ENCODE measurements at regions not wholly inside any gene's neighbourhood (a gene's known extent, or its start where the extent isn't known, plus 50 kb on each side); places are given as distances from the start of the nearest gene placed in this dataset.

GRCh38 chr19:30128211-30128610 is 186.2 kb downstream of the URI1 start:
- DNase-seq (ENCODE audit: low spot score), result no peak

- no peak for DNase-seq (ENCODE audit: low spot score)
These were observed 188.5 kb downstream of the URI1 start for GRCh38 chr19:30130356-30131122.

- no peak for DNase-seq (ENCODE audit: low spot score)
These were observed 189.2 kb downstream of the URI1 start for GRCh38 chr19:30131246-30131645.

GRCh38 chr19:30131722-30132291 is 189.8 kb downstream of the URI1 start:
- no peak for DNase-seq (ENCODE audit: low spot score)

GRCh38 chr19:30132343-30133075 is 190.5 kb downstream of the URI1 start:
- DNase-seq (ENCODE audit: low spot score), result no peak

DNA sequence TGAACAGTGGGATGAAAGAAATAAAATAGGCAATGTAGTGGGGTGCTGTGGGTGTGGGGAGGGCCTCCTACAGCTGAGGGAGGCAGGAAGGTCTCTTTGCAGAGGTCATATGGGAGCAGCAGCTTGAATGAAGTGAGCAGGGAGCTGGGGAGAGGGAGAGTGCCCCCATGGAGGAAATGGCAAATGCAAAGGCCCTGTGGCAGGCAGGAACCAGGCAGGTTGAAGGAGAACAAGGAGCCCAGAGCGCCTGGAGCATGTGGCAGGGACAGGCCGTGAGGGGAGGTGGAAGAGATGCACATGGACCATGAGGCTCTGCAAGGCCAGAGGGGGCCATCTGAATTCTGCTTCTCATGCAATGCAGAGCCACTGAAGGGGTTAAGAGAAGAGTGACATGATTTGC is 191.8 kb downstream of the URI1 start:
- no peak for DNase-seq (ENCODE audit: low spot score)

- DNase-seq (ENCODE audit: low spot score), result no peak
These were observed 193.2 kb downstream of the URI1 start for GRCh38 chr19:30135093-30135757.

- no peak for DNase-seq (ENCODE audit: low spot score)
These were observed 193.8 kb downstream of the URI1 start for GRCh38 chr19:30135797-30136196.

DNA sequence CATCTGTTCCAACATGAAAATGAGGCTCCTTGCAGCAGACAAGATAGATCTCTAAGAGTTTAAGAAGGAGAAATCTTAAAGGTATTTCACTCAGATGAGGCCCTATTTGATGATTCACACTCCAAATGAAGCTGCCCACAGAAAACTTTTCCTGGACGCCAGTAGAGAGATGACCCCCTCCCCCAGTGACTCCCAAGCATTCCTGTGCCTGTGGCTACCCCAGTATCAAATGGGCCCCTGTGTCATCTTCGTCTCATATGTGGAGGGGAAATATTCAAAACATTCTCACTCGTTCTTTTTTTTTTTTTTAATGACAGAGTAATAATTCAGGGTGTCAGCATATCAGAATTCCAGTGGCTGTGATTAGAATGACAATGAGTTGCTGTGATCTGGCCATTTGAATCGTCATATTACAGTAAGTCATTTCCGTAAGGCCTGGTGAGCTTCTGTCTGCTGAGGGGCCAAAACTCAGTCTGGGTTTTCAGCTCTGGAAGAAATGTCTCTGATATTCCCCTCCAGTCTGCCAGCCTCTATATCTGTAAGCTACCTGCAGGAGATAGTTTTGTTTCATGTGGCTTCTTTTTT is 194.7 kb downstream of the URI1 start:
- DNase-seq (ENCODE audit: low spot score), result no peak

- no peak for DNase-seq (ENCODE audit: low spot score)
These were observed 195.7 kb downstream of the URI1 start for GRCh38 chr19:30137747-30138146.

GRCh38 chr19:30144242-30144758 is 202.3 kb downstream of the URI1 start:
- DNase-seq (ENCODE audit: low spot score), result no peak

GRCh38 chr19:30144802-30145201 is 202.8 kb downstream of the URI1 start:
- no peak for DNase-seq (ENCODE audit: low spot score)

DNA sequence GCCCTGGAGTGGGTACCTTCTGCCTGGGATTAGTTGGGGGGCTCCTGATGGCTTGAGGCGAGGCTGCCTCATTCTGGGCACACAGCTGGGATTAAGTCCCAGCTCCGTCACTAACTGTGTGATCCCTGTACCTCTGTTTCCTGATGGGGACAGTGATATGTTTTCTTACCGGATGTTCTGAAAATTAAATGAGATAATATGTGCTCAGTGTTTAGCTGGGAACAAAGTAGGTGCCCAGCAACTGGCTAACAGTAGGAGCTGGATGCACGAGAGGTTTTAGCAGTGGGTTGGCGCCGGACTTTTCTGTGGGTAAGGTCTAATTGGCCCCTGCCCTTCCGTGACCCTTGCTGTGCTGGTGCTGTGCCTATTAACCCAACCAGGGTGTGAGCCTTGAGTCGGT is 203.4 kb downstream of the URI1 start:
- DNase-seq (ENCODE audit: low spot score), result no peak

DNA sequence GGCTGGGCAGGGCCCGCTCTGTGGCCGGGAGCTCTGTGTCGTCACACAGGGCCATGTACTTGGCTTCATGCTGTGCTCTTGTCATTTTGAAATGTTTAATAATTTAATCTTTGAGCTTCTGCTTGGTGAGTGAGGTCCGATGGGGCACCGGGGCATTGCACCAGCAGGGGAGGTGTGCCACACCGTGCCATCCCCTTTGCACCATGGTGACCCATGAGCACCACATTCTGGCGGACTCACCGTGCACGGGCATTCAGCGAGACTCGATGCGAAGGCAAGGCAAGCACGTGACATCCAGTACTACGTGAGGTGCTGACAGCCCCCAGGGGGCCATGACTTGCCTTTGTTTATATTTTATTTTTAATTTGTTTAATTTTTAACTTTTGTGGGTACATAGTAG is 204.3 kb downstream of the URI1 start:
- no peak for DNase-seq (ENCODE audit: low spot score)

DNA sequence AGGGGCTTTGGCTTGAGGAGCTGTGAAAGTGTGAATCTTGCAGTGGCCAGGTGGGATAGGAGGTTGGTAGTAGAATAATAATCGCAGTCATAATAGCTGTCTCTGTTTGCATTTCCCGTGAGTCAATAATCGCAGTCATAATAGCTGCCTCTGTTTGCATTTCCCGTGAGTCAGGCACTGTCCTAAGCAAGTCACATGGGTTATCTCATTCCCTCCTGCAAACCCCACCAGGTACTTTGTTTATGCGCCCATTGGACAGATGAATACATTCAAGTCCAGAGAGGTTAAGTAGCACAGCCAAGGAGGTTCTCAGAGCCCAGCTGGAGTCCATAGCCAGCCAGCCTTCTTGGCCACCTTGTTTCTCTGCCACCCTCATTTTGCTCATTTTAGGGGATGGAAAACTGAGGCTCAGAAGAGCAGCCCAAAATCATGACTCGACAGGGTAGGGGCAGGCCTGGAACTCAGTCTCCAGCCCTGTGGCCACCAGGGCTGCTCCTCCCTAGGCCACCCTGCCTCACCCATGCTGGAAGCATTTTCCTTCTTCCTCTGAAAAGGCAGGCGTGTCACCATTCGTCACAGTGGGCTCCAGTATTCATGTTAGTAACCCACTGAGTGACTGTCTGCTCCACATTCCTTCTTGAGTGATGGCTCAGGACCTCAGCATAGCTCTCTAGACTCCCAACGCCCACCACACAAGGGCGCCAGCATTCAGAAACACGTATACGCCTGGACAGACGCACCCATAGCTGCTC is 206.2 kb downstream of the URI1 start:
- DNase-seq (ENCODE audit: low spot score), result no peak

DNA sequence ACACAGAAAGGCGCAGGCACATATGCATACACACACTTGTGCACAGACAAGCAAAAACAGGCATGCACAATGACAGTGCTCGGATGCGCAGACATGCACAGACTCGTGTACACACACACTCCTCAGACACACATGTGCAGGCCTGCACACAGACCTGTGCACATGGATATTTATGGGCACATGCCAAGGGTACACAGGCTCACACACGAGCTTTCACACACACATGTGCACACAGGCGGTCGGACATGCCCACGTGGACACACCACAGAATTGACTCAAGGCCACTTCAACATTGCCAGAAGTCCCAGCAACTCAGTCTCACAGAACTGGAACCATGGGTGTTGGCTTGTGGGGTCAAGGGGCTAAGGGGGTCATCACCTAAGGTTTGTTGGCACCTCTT is 206.8 kb downstream of the URI1 start:
- no peak for DNase-seq (ENCODE audit: low spot score)

DNA sequence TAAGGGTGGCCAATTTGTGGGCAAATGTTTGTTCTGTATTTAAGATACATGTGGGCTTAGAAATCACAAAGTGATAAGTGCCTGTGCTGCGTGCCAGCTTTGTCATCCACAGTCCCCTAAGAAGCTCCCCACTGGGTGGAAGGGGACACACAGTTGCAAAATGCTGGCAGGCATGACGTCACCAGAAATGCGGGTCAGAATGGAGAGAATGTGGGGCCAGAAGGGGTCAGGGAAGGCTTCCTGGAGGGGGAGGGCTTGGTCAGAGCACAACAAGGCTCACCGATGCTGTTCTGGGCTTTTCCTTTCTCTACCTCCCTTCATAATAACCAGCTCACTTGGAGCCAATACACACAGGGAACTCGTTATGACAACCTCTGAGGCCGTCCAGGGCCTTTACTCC is 207.3 kb downstream of the URI1 start:
- DNase-seq (ENCODE audit: low spot score), result no peak

GRCh38 chr19:30150626-30151025 is 208.6 kb downstream of the URI1 start:
- DNase-seq (ENCODE audit: low spot score), result no peak

DNA sequence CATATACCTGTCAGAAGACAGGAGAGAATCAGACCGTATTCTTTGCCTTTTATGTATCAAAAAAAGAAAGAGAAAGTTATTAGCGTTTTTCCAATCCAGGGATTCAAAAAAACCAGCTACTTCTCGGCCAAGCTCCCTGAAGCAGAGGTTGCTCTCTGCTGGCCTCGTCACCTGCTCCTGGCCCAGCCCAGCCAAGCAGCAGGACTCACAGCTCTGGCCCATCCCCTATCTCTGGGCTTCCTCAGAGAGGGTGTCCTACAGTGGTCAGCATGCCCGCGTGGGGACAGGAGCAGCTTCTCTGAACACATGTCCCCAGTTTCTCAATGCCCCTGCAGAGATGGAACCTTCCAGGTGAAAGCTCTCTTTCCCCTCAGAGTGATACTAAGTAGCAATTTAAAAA is 209.0 kb downstream of the URI1 start:
- DNase-seq (ENCODE audit: low spot score), result no peak

GRCh38 chr19:30152510-30153291 is 210.7 kb downstream of the URI1 start:
- no peak for DNase-seq (ENCODE audit: low spot score)

All from SW480 (cell line).